ENCODE measurements at regions not wholly inside any gene's neighbourhood (a gene's known extent, or its start where the extent isn't known, plus 50 kb on each side); places are given as distances from the start of the nearest gene placed in this dataset.
"Not testable (repeated sequence)": the region's sequence is repeated elsewhere in the genome, so short reads cannot be mapped to it uniquely, and the experiment has no call there.

GRCh38 chr6:16939351-16939750 lies 162.5 kb upstream of the STMND1 start:
- Histone ChIP-seq H3K4me3 (ENCODE audit: low read depth in 1 of 5, low read length in 5 of 5) (no peak overlapping the region), H3K4me1 (ENCODE audit: control insufficient read depth in 5 of 5, insufficient read depth in 5 of 5, low read length in 5 of 5) (peaks cover 0 to 3% (median 0%) of the 10 kb centered on the region in 5 donors), H3K27ac (ENCODE audit: low read depth, low read length) (no peak overlapping the region), H3K9me3 (ENCODE audit: control insufficient read depth in 5 of 5, low read length in 5 of 5) (no peaks in the 10 kb centered on the region), H3K9ac (ENCODE audit: low read length in 5 of 5) (no peak overlapping the region), H3K36me3 (ENCODE audit: control insufficient read depth in 5 of 5, insufficient read depth in 5 of 5, low read length in 5 of 5) (no peaks in the 10 kb centered on the region), H3K27me3 (ENCODE audit: control insufficient read depth in 5 of 5, insufficient read depth in 4 of 5, low read length in 5 of 5) (no peaks in the 10 kb centered on the region)

- no peak overlapping the region for H3K27ac ChIP-seq (ENCODE audit: low read depth, low read length)
- H3K4me1 ChIP-seq (ENCODE audit: control insufficient read depth in 5 of 5, insufficient read depth in 5 of 5, low read length in 5 of 5): peaks cover 0 to 4% (median 0%) of the 10 kb centered on the region in 5 donors
- no peaks in the 10 kb centered on the region for H3K36me3 ChIP-seq (ENCODE audit: control insufficient read depth in 5 of 5, insufficient read depth in 5 of 5, low read length in 5 of 5)
- no peak overlapping the region for H3K9ac ChIP-seq (ENCODE audit: low read length in 5 of 5)
- H3K9me3 ChIP-seq (ENCODE audit: control insufficient read depth in 5 of 5, low read length in 5 of 5): no peaks in the 10 kb centered on the region
- H3K4me3 ChIP-seq (ENCODE audit: low read depth in 1 of 5, low read length in 5 of 5): no peak overlapping the region
- no peaks in the 10 kb centered on the region for H3K27me3 ChIP-seq (ENCODE audit: control insufficient read depth in 5 of 5, insufficient read depth in 4 of 5, low read length in 5 of 5)
These were observed 165.0 kb upstream of the STMND1 start for GRCh38 chr6:16936893-16937292.

- Histone ChIP-seq H3K9me3 (ENCODE audit: control insufficient read depth in 5 of 5, low read length in 5 of 5) (no peaks in the 10 kb centered on the region), H3K36me3 (ENCODE audit: control insufficient read depth in 5 of 5, insufficient read depth in 5 of 5, low read length in 5 of 5) (no peaks in the 10 kb centered on the region), H3K9ac (ENCODE audit: low read length in 5 of 5) (no peak overlapping the region), H3K4me3 (ENCODE audit: low read depth in 1 of 5, low read length in 5 of 5) (no peak overlapping the region), H3K27me3 (ENCODE audit: control insufficient read depth in 5 of 5, insufficient read depth in 4 of 5, low read length in 5 of 5) (no peaks in the 10 kb centered on the region), H3K4me1 (ENCODE audit: control insufficient read depth in 5 of 5, insufficient read depth in 5 of 5, low read length in 5 of 5) (peaks cover 0 to 9% (median 0%) of the 10 kb centered on the region in 5 donors), H3K27ac (ENCODE audit: low read depth, low read length) (no peak overlapping the region)
These were observed 167.9 kb upstream of the STMND1 start for GRCh38 chr6:16933961-16934360.

- Histone ChIP-seq H3K27ac (ENCODE audit: low read depth, low read length) (no peak overlapping the region), H3K4me1 (ENCODE audit: control insufficient read depth in 5 of 5, insufficient read depth in 5 of 5, low read length in 5 of 5) (peaks cover 0 to 9% (median 0%) of the 10 kb centered on the region in 5 donors), H3K27me3 (ENCODE audit: control insufficient read depth in 5 of 5, insufficient read depth in 4 of 5, low read length in 5 of 5) (no peaks in the 10 kb centered on the region), H3K36me3 (ENCODE audit: control insufficient read depth in 5 of 5, insufficient read depth in 5 of 5, low read length in 5 of 5) (no peaks in the 10 kb centered on the region), H3K9ac (ENCODE audit: low read length in 5 of 5) (no peak overlapping the region), H3K4me3 (ENCODE audit: low read depth in 1 of 5, low read length in 5 of 5) (no peak overlapping the region), H3K9me3 (ENCODE audit: control insufficient read depth in 5 of 5, low read length in 5 of 5) (no peaks in the 10 kb centered on the region)
These were observed 168.3 kb upstream of the STMND1 start for GRCh38 chr6:16933532-16933931.

- H3K36me3 ChIP-seq (ENCODE audit: control insufficient read depth in 5 of 5, insufficient read depth in 5 of 5, low read length in 5 of 5): no peaks in the 10 kb centered on the region
- no peak overlapping the region for H3K9ac ChIP-seq (ENCODE audit: low read length in 5 of 5)
- peaks cover 0 to 9% (median 0%) of the 10 kb centered on the region in 5 donors for H3K4me1 ChIP-seq (ENCODE audit: control insufficient read depth in 5 of 5, insufficient read depth in 5 of 5, low read length in 5 of 5)
- no peak overlapping the region for H3K4me3 ChIP-seq (ENCODE audit: low read depth in 1 of 5, low read length in 5 of 5)
- no peak overlapping the region for H3K27ac ChIP-seq (ENCODE audit: low read depth, low read length)
- H3K27me3 ChIP-seq (ENCODE audit: control insufficient read depth in 5 of 5, insufficient read depth in 4 of 5, low read length in 5 of 5): no peaks in the 10 kb centered on the region
- no peaks in the 10 kb centered on the region for H3K9me3 ChIP-seq (ENCODE audit: control insufficient read depth in 5 of 5, low read length in 5 of 5)
These were observed 168.9 kb upstream of the STMND1 start for GRCh38 chr6:16932920-16933319.

- H3K9me3 ChIP-seq (ENCODE audit: control insufficient read depth in 5 of 5, low read length in 5 of 5); H3K4me3 ChIP-seq (ENCODE audit: low read depth in 1 of 5, low read length in 5 of 5); H3K27me3 ChIP-seq (ENCODE audit: control insufficient read depth in 5 of 5, insufficient read depth in 4 of 5, low read length in 5 of 5); H3K36me3 ChIP-seq (ENCODE audit: control insufficient read depth in 5 of 5, insufficient read depth in 5 of 5, low read length in 5 of 5); H3K9ac ChIP-seq (ENCODE audit: low read length in 5 of 5); H3K4me1 ChIP-seq (ENCODE audit: control insufficient read depth in 5 of 5, insufficient read depth in 5 of 5, low read length in 5 of 5); H3K27ac ChIP-seq (ENCODE audit: low read depth, low read length): not testable (repeated sequence)
These were observed 169.8 kb upstream of the ATXN1 start for GRCh38 chr6:16931079-16931478.

- Histone ChIP-seq H3K27me3 (ENCODE audit: control insufficient read depth in 5 of 5, insufficient read depth in 4 of 5, low read length in 5 of 5) (no peaks in the 10 kb centered on the region), H3K4me1 (ENCODE audit: control insufficient read depth in 5 of 5, insufficient read depth in 5 of 5, low read length in 5 of 5) (peaks cover 0 to 9% (median 0%) of the 10 kb centered on the region in 5 donors), H3K36me3 (ENCODE audit: control insufficient read depth in 5 of 5, insufficient read depth in 5 of 5, low read length in 5 of 5) (no peaks in the 10 kb centered on the region), H3K9ac (ENCODE audit: low read length in 5 of 5) (no peak overlapping the region), H3K4me3 (ENCODE audit: low read depth in 1 of 5, low read length in 5 of 5) (no peak overlapping the region), H3K9me3 (ENCODE audit: control insufficient read depth in 5 of 5, low read length in 5 of 5) (no peaks in the 10 kb centered on the region), H3K27ac (ENCODE audit: low read depth, low read length) (no peak overlapping the region)
These were observed 169.2 kb upstream of the ATXN1 start for GRCh38 chr6:16930432-16930831.

- H3K9ac ChIP-seq (ENCODE audit: low read length in 5 of 5): no peak overlapping the region
- no peak overlapping the region for H3K27ac ChIP-seq (ENCODE audit: low read depth, low read length)
These were observed 168.5 kb upstream of the ATXN1 start for GRCh38 chr6:16929809-16930208.

GRCh38 chr6:16928387-16928786 lies 167.1 kb upstream of the ATXN1 start:
- peaks cover 0 to 6% (median 0%) of the 10 kb centered on the region in 5 donors for H3K4me1 ChIP-seq (ENCODE audit: control insufficient read depth in 5 of 5, insufficient read depth in 5 of 5, low read length in 5 of 5)
- H3K36me3 ChIP-seq (ENCODE audit: control insufficient read depth in 5 of 5, insufficient read depth in 5 of 5, low read length in 5 of 5): no peaks in the 10 kb centered on the region
- no peak overlapping the region for H3K27ac ChIP-seq (ENCODE audit: low read depth, low read length)
- H3K9ac ChIP-seq (ENCODE audit: low read length in 5 of 5): no peak overlapping the region
- no peaks in the 10 kb centered on the region for H3K9me3 ChIP-seq (ENCODE audit: control insufficient read depth in 5 of 5, low read length in 5 of 5)
- H3K27me3 ChIP-seq (ENCODE audit: control insufficient read depth in 5 of 5, insufficient read depth in 4 of 5, low read length in 5 of 5): no peaks in the 10 kb centered on the region
- H3K4me3 ChIP-seq (ENCODE audit: low read depth in 1 of 5, low read length in 5 of 5): no peak overlapping the region

More at GRCh38 chr6:16929809-16930208, 168.5 kb upstream of the ATXN1 start:
- H3K36me3 ChIP-seq (ENCODE audit: control insufficient read depth in 5 of 5, insufficient read depth in 5 of 5, low read length in 5 of 5): no peaks in the 10 kb centered on the region
- no peak overlapping the region for H3K4me3 ChIP-seq (ENCODE audit: low read depth in 1 of 5, low read length in 5 of 5)
- no peaks in the 10 kb centered on the region for H3K9me3 ChIP-seq (ENCODE audit: control insufficient read depth in 5 of 5, low read length in 5 of 5)
- H3K27me3 ChIP-seq (ENCODE audit: control insufficient read depth in 5 of 5, insufficient read depth in 4 of 5, low read length in 5 of 5): no peaks in the 10 kb centered on the region
- peaks cover 0 to 9% (median 0%) of the 10 kb centered on the region in 5 donors for H3K4me1 ChIP-seq (ENCODE audit: control insufficient read depth in 5 of 5, insufficient read depth in 5 of 5, low read length in 5 of 5)

GRCh38 chr6:16927205-16927604 lies 165.9 kb upstream of the ATXN1 start:
- Histone ChIP-seq H3K4me3 (ENCODE audit: low read depth in 1 of 5, low read length in 5 of 5) (no peak overlapping the region), H3K4me1 (ENCODE audit: control insufficient read depth in 5 of 5, insufficient read depth in 5 of 5, low read length in 5 of 5) (peaks cover 0 to 6% (median 0%) of the 10 kb centered on the region in 5 donors), H3K27ac (ENCODE audit: low read depth, low read length) (no peak overlapping the region), H3K36me3 (ENCODE audit: control insufficient read depth in 5 of 5, insufficient read depth in 5 of 5, low read length in 5 of 5) (no peaks in the 10 kb centered on the region), H3K9ac (ENCODE audit: low read length in 5 of 5) (no peak overlapping the region), H3K9me3 (ENCODE audit: control insufficient read depth in 5 of 5, low read length in 5 of 5) (no peaks in the 10 kb centered on the region), H3K27me3 (ENCODE audit: control insufficient read depth in 5 of 5, insufficient read depth in 4 of 5, low read length in 5 of 5) (no peaks in the 10 kb centered on the region)

- Histone ChIP-seq H3K9me3 (ENCODE audit: control insufficient read depth in 5 of 5, low read length in 5 of 5) (no peaks in the 10 kb centered on the region), H3K9ac (ENCODE audit: low read length in 5 of 5) (no peak overlapping the region), H3K36me3 (ENCODE audit: control insufficient read depth in 5 of 5, insufficient read depth in 5 of 5, low read length in 5 of 5) (no peaks in the 10 kb centered on the region), H3K4me1 (ENCODE audit: control insufficient read depth in 5 of 5, insufficient read depth in 5 of 5, low read length in 5 of 5) (peaks cover 0 to 13% (median 0%) of the 10 kb centered on the region in 5 donors), H3K27me3 (ENCODE audit: control insufficient read depth in 5 of 5, insufficient read depth in 4 of 5, low read length in 5 of 5) (no peaks in the 10 kb centered on the region), H3K27ac (ENCODE audit: low read depth, low read length) (no peak overlapping the region), H3K4me3 (ENCODE audit: low read depth in 1 of 5, low read length in 5 of 5) (no peak overlapping the region)
These were observed 164.2 kb upstream of the ATXN1 start for GRCh38 chr6:16925461-16925860.

Data from subcutaneous abdominal adipose tissue (tissue), 5 donors.